ACC112 (cell line): ENCODE measurements at regions not wholly inside any gene's neighbourhood (a gene's known extent, or its start where the extent isn't known, plus 50 kb on each side); places are given as distances from the start of the nearest gene placed in this dataset.

Experiments used
- H2AFZ ChIP-seq: fragments of 200-600 bp; sonication (generic); one replicate; pipeline ENCODE4 v1.6.0; 2017; ENCODE audit warnings: antibody characterized with exemption, low read length; ENCODE audit not compliant: unreplicated experiment
- H3K27ac ChIP-seq: fragments of 200-600 bp; sonication (generic); 2 replicates; pipeline ENCODE4 v1.5.1; 2014; ENCODE audit warnings: low read depth, mild to moderate bottlenecking, antibody characterized with exemption, low read length, moderate library complexity
- H3K27me3 ChIP-seq: fragments of 200-600 bp; sonication (generic); 2 replicates; pipeline ENCODE4 v1.6.1; 2014; ENCODE audit warnings: mild to moderate bottlenecking, antibody characterized with exemption, low read length, moderate library complexity, mixed read lengths; ENCODE audit not compliant: insufficient read depth
- H3K36me3 ChIP-seq: fragments of 200-600 bp; sonication (generic); 2 replicates; pipeline ENCODE4 v1.6.1; 2016; ENCODE audit warnings: mild to moderate bottlenecking, antibody characterized with exemption, low read length, moderate library complexity, mixed read lengths; ENCODE audit not compliant: insufficient read depth
- H3K4me1 ChIP-seq: fragments of 200-600 bp; sonication (generic); one replicate; pipeline ENCODE4 v1.6.1; 2016; ENCODE audit warnings: low read length, mixed read lengths; ENCODE audit not compliant: insufficient read depth, unreplicated experiment, control insufficient read depth
- H3K4me3 ChIP-seq: fragments of 200-600 bp; sonication (generic); 2 replicates; pipeline ENCODE4 v1.5.1; 2014; ENCODE audit warnings: mild to moderate bottlenecking, low read depth, low read length
- H3K79me2 ChIP-seq: fragments of 200-600 bp; sonication (generic); one replicate; pipeline ENCODE4 v1.6.0; 2016; ENCODE audit warnings: low read length; ENCODE audit not compliant: control insufficient read depth, unreplicated experiment, insufficient read depth

- Histone ChIP-seq H3K4me1 (no peaks in the 10 kb centered on the region), H3K27me3 (no peaks in the 10 kb centered on the region), H3K4me3 (no peak overlapping the region), H3K79me2 (no peaks in the 10 kb centered on the region), H3K36me3 (no peaks in the 10 kb centered on the region), H2AFZ (no peak overlapping the region), H3K27ac (no peak overlapping the region)
These were observed 504.7 kb upstream of the NR2F2 start for GRCh38 chr15:95825671-95826411.

- no peaks in the 10 kb centered on the region for H3K4me1 ChIP-seq
These were observed 503.9 kb upstream of the NR2F2 start for GRCh38 chr15:95826412-95827195.

GRCh38 chr15:95829062-95829461 lies 501.4 kb upstream of the NR2F2 start:
- Histone ChIP-seq H3K79me2 (no peaks in the 10 kb centered on the region), H3K4me1 (peaks cover 3% of the 10 kb centered on the region), H3K27ac (no peak overlapping the region), H3K27me3 (no peaks in the 10 kb centered on the region), H3K36me3 (no peaks in the 10 kb centered on the region), H3K4me3 (no peak overlapping the region), H2AFZ (no peak overlapping the region)

More at GRCh38 chr15:95826412-95827195, 503.9 kb upstream of the NR2F2 start:
- H2AFZ ChIP-seq: no peak overlapping the region
- no peaks in the 10 kb centered on the region for H3K27me3 ChIP-seq
- H3K4me3 ChIP-seq: no peak overlapping the region
- H3K36me3 ChIP-seq: no peaks in the 10 kb centered on the region
- H3K27ac ChIP-seq: no peak overlapping the region
- H3K79me2 ChIP-seq: no peaks in the 10 kb centered on the region

GRCh38 chr15:95830281-95830680 lies 500.2 kb upstream of the NR2F2 start:
- no peaks in the 10 kb centered on the region for H3K79me2 ChIP-seq
- peaks cover 5% of the 10 kb centered on the region for H3K4me1 ChIP-seq
- no peak overlapping the region for H3K4me3 ChIP-seq
- no peaks in the 10 kb centered on the region for H3K27me3 ChIP-seq
- H2AFZ ChIP-seq: no peak overlapping the region
- H3K27ac ChIP-seq: no peak overlapping the region
- H3K36me3 ChIP-seq: no peaks in the 10 kb centered on the region

GRCh38 chr15:95832668-95833067 lies 497.8 kb upstream of the NR2F2 start:
- H3K4me1 ChIP-seq: peaks cover 5% of the 10 kb centered on the region
- H3K36me3 ChIP-seq: no peaks in the 10 kb centered on the region
- no peak overlapping the region for H3K4me3 ChIP-seq
- H2AFZ ChIP-seq: no peak overlapping the region
- no peaks in the 10 kb centered on the region for H3K79me2 ChIP-seq
- no peaks in the 10 kb centered on the region for H3K27me3 ChIP-seq
- no peak overlapping the region for H3K27ac ChIP-seq

- Histone ChIP-seq H3K4me1 (peaks cover 10% of the 10 kb centered on the region), H3K4me3 (no peak overlapping the region), H3K27me3 (no peaks in the 10 kb centered on the region), H3K79me2 (no peaks in the 10 kb centered on the region), H3K27ac (no peak overlapping the region), H2AFZ (no peak overlapping the region), H3K36me3 (no peaks in the 10 kb centered on the region)
These were observed 496.3 kb upstream of the NR2F2 start for GRCh38 chr15:95834028-95834804.

GRCh38 chr15:95836536-95836935 lies 494.0 kb upstream of the NR2F2 start:
- H3K4me3 ChIP-seq: no peak overlapping the region
- H3K79me2 ChIP-seq: no peaks in the 10 kb centered on the region
- no peak overlapping the region for H3K27ac ChIP-seq
- H3K4me1 ChIP-seq: peaks cover 26% of the 10 kb centered on the region
- no peaks in the 10 kb centered on the region for H3K27me3 ChIP-seq
- H2AFZ ChIP-seq: no peak overlapping the region
- H3K36me3 ChIP-seq: no peaks in the 10 kb centered on the region

GRCh38 chr15:95837341-95838004 lies 493.0 kb upstream of the NR2F2 start:
- no peaks in the 10 kb centered on the region for H3K79me2 ChIP-seq
- no peak overlapping the region for H3K4me3 ChIP-seq
- H3K4me1 ChIP-seq: peaks cover 26% of the 10 kb centered on the region
- no peak overlapping the region for H2AFZ ChIP-seq
- no peak overlapping the region for H3K27ac ChIP-seq
- no peaks in the 10 kb centered on the region for H3K36me3 ChIP-seq
- H3K27me3 ChIP-seq: no peaks in the 10 kb centered on the region

- H3K4me1 ChIP-seq: peaks cover 34% of the 10 kb centered on the region
- H3K27me3 ChIP-seq: no peaks in the 10 kb centered on the region
- H3K79me2 ChIP-seq: no peaks in the 10 kb centered on the region
- H3K27ac ChIP-seq: peak overlapping the region; percentile 88
- peak overlapping the region; percentile 58 for H2AFZ ChIP-seq
- no peaks in the 10 kb centered on the region for H3K36me3 ChIP-seq
- H3K4me3 ChIP-seq: peak overlapping the region; percentile 7; the same call in 1 of the 2 replicates
These were observed 491.1 kb upstream of the NR2F2 start for GRCh38 chr15:95839367-95839782.

GRCh38 chr15:95840004-95840403 lies 490.5 kb upstream of the NR2F2 start:
- no peaks in the 10 kb centered on the region for H3K79me2 ChIP-seq
- peak overlapping the region; percentile 22; the same call in 1 of the 2 replicates for H3K4me3 ChIP-seq
- no peaks in the 10 kb centered on the region for H3K27me3 ChIP-seq
- H3K36me3 ChIP-seq: no peaks in the 10 kb centered on the region
- peaks cover 34% of the 10 kb centered on the region for H3K4me1 ChIP-seq
- peak overlapping the region; percentile 58 for H2AFZ ChIP-seq
- H3K27ac ChIP-seq: peak overlapping the region; percentile 88
